Amygdala (tissue), 56 donors: ENCODE measurements at regions not wholly inside any gene's neighbourhood (a gene's known extent, or its start where the extent isn't known, plus 50 kb on each side); places are given as distances from the start of the nearest gene placed in this dataset.

Experiments
- DNase-seq, 56 donors: peaks; one replicate each; lab custom pipeline; 2025; lab: John Stamatoyannopoulos, UW

GRCh38 chr1:5287178-5288150 is 633.1 kb downstream of the AJAP1 start:
- DNase-seq: no peak

GRCh38 chr1:5286244-5286643 is 631.8 kb downstream of the AJAP1 start:
- peak in 4 of 56 donors; percentile 17 to 35 (median 32) for DNase-seq

GRCh38 chr1:5274527-5274926 is 620.1 kb downstream of the AJAP1 start:
- no peak for DNase-seq

GRCh38 chr1:5273280-5274003 is 619.0 kb downstream of the AJAP1 start:
- DNase-seq: peak in 1 of 56 donors; percentile 12

- no peak for DNase-seq
Observed at GRCh38 chr1:5272325-5272724, 617.9 kb downstream of the AJAP1 start.

- DNase-seq: no peak
Observed at GRCh38 chr1:5271264-5271663, 616.9 kb downstream of the AJAP1 start.

- no peak for DNase-seq
Observed at GRCh38 chr1:5269901-5270300, 615.5 kb downstream of the AJAP1 start.

GRCh38 chr1:5267603-5268235 is 613.3 kb downstream of the AJAP1 start:
- no peak for DNase-seq

GRCh38 chr1:5265438-5266075 is 611.1 kb downstream of the AJAP1 start:
- no peak for DNase-seq

- DNase-seq: no peak
Observed at GRCh38 chr1:5264476-5264875, 610.1 kb downstream of the AJAP1 start.

GRCh38 chr1:5256793-5257192 is 602.4 kb downstream of the AJAP1 start:
- DNase-seq: no peak

GRCh38 chr1:5254975-5255374 is 600.6 kb downstream of the AJAP1 start:
- DNase-seq: no peak

GRCh38 chr1:5254131-5254725 is 599.8 kb downstream of the AJAP1 start:
- no peak for DNase-seq

GRCh38 chr1:5253036-5253435 is 598.6 kb downstream of the AJAP1 start:
- DNase-seq: no peak

GRCh38 chr1:5250336-5250735 is 595.9 kb downstream of the AJAP1 start:
- no peak for DNase-seq

GRCh38 chr1:5245348-5245747 is 590.9 kb downstream of the AJAP1 start:
- no peak for DNase-seq

- DNase-seq: no peak
Observed at GRCh38 chr1:5244631-5245285, 590.3 kb downstream of the AJAP1 start.

- DNase-seq: no peak
Observed at GRCh38 chr1:5242850-5243249, 588.4 kb downstream of the AJAP1 start.

GRCh38 chr1:5239911-5240310 is 585.5 kb downstream of the AJAP1 start:
- peak in 6 of 56 donors; percentile 16 to 79 (median 58) for DNase-seq
